ENCODE measurements at regions not wholly inside any gene's neighbourhood (a gene's known extent, or its start where the extent isn't known, plus 50 kb on each side); places are given as distances from the start of the nearest gene placed in this dataset.

- Histone ChIP-seq H3K36me3 (no peaks in the 10 kb centered on the region), H3K27me3 (no peaks in the 10 kb centered on the region), H3K9me3 (no peaks in the 10 kb centered on the region), H3K4me3 (replicated peaks in 1 of 3) (no peak overlapping the region), H3K27ac (no peak overlapping the region), H3K4me1 (no peaks in the 10 kb centered on the region)
- intact Hi-C loops (cut with DNase I): no loop called here
- TF ChIP-seq POLR2A (IDR thresholded peaks at IDR 0.05): no peak
- TF ChIP-seq, protein P1, sequence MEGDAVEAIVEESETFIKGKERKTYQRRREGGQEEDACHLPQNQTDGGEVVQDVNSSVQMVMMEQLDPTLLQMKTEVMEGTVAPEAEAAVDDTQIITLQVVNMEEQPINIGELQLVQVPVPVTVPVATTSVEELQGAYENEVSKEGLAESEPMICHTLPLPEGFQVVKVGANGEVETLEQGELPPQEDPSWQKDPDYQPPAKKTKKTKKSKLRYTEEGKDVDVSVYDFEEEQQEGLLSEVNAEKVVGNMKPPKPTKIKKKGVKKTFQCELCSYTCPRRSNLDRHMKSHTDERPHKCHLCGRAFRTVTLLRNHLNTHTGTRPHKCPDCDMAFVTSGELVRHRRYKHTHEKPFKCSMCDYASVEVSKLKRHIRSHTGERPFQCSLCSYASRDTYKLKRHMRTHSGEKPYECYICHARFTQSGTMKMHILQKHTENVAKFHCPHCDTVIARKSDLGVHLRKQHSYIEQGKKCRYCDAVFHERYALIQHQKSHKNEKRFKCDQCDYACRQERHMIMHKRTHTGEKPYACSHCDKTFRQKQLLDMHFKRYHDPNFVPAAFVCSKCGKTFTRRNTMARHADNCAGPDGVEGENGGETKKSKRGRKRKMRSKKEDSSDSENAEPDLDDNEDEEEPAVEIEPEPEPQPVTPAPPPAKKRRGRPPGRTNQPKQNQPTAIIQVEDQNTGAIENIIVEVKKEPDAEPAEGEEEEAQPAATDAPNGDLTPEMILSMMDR (IDR thresholded peaks at IDR 0.05): no peak
- DNase-seq: no peak
Observed at GRCh38 chr2:146847846-146848245, 997.0 kb upstream of the ACVR2A start.

GRCh38 chr2:146844226-146844990 lies 1000.4 kb upstream of the ACVR2A start:
- no peaks in the 10 kb centered on the region for H3K9me3 ChIP-seq
- H3K4me1 ChIP-seq: no peaks in the 10 kb centered on the region
- no peaks in the 10 kb centered on the region for H3K27me3 ChIP-seq
- intact Hi-C loops (cut with DNase I): no loop called here
- no peak overlapping the region for H3K27ac ChIP-seq
- WGBS, 2 donors: 80 to 87% methylated on average over 6 of the region's 6 CpGs
- no peak overlapping the region for H3K4me3 ChIP-seq (replicated peaks in 1 of 3)
- no peak for TF ChIP-seq POLR2A (IDR thresholded peaks at IDR 0.05)
- TF ChIP-seq, protein P1 (IDR thresholded peaks at IDR 0.05): no peak
- no peak for DNase-seq
- H3K36me3 ChIP-seq: no peaks in the 10 kb centered on the region

GRCh38 chr2:146837857-146838256 lies 1007.0 kb upstream of the ACVR2A start:
- Histone ChIP-seq H3K27ac (no peak overlapping the region), H3K36me3 (no peaks in the 10 kb centered on the region), H3K4me3 (replicated peaks in 1 of 3) (no peak overlapping the region), H3K9me3 (no peaks in the 10 kb centered on the region), H3K27me3 (no peaks in the 10 kb centered on the region), H3K4me1 (no peaks in the 10 kb centered on the region)
- intact Hi-C loops (cut with DNase I): no loop called here
- no peak for TF ChIP-seq POLR2A (IDR thresholded peaks at IDR 0.05)
- TF ChIP-seq, protein P1 (IDR thresholded peaks at IDR 0.05): no peak
- no peak for DNase-seq

GRCh38 chr2:146826388-146826787 lies 1018.4 kb upstream of the ACVR2A start:
- TF ChIP-seq, protein P1 (IDR thresholded peaks at IDR 0.05): no peak
- TF ChIP-seq POLR2A (IDR thresholded peaks at IDR 0.05): no peak
- H3K36me3 ChIP-seq: no peaks in the 10 kb centered on the region
- H3K27me3 ChIP-seq: no peaks in the 10 kb centered on the region
- no peaks in the 10 kb centered on the region for H3K9me3 ChIP-seq
- intact Hi-C loops (cut with DNase I): no loop called here
- DNase-seq: no peak
- H3K4me1 ChIP-seq: no peaks in the 10 kb centered on the region
- H3K27ac ChIP-seq: no peak overlapping the region
- H3K4me3 ChIP-seq (replicated peaks in 1 of 3): no peak overlapping the region

DNA sequence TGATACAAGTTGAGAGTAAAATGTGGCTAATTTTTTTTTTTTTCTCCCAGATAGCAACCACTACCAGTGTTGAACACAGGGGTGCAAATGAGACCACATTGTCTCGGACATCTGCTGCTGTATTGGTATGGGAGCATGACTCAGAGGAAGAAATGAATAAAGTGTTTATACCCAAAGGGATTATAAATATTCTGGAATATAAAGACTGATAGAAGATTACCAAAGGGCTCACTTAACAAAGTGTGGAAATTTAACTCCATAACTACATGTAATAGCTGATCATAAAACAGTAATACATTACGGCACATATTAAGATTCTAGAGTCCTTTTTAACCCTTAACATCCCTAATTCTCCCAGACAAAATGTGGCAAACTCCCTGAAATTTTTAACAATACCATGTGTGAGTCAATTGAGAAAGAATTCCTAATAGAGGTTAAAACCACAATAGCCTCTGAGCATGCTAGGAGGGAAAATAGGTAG lies 1023.0 kb upstream of the ACVR2A start:
- no peaks in the 10 kb centered on the region for H3K9me3 ChIP-seq
- DNase-seq: no peak
- H3K4me1 ChIP-seq: no peaks in the 10 kb centered on the region
- intact Hi-C loops (cut with DNase I): no loop called here
- no peaks in the 10 kb centered on the region for H3K27me3 ChIP-seq
- H3K36me3 ChIP-seq: no peaks in the 10 kb centered on the region
- no peak overlapping the region for H3K27ac ChIP-seq
- 62 to 74% methylated on average over 2 of the region's 2 CpGs for WGBS, 2 donors
- TF ChIP-seq, protein P1 (IDR thresholded peaks at IDR 0.05): no peak
- TF ChIP-seq POLR2A (IDR thresholded peaks at IDR 0.05): no peak
- H3K4me3 ChIP-seq (replicated peaks in 1 of 3): no peak overlapping the region
